Central memory CD8-positive, alpha-beta T cell (primary cell): ENCODE measurements at regions not wholly inside any gene's neighbourhood (a gene's known extent, or its start where the extent isn't known, plus 50 kb on each side); places are given as distances from the start of the nearest gene placed in this dataset.

Source experiments
- ATAC-seq: fragments of 150-1000 bp; cut with Tn5 transposase; replicated peaks from 2 replicates; pipeline ENCODE4 v1.10.0; 2022; ENCODE audit warnings: mild to moderate bottlenecking, moderate FRiP score, moderate number of reproducible peaks; ENCODE audit not compliant: poor library complexity, severe bottlenecking; ENCODE audit errors: extremely low read depth
- DNase-seq, 2 donors: peaks; one replicate each; pipeline ENCODE4 v3.0.0; 2021; ENCODE audit warnings: low spot score in 2 of 2
- H3K27ac Mint-ChIP-seq: one replicate; pipeline ENCODE4 v1.8.0; 2022; ENCODE audit warnings: low read depth, mild to moderate bottlenecking, moderate library complexity, mixed read lengths
- H3K27me3 Mint-ChIP-seq: one replicate; pipeline ENCODE4 v1.8.0; 2022; ENCODE audit warnings: mixed read lengths
- H3K36me3 Mint-ChIP-seq: one replicate; pipeline ENCODE4 v1.8.0; 2022; ENCODE audit warnings: mild to moderate bottlenecking, moderate library complexity, mixed read lengths; ENCODE audit not compliant: insufficient read depth
- H3K4me1 Mint-ChIP-seq: one replicate; pipeline ENCODE4 v1.8.0; 2022; ENCODE audit warnings: mixed read lengths
- H3K4me3 Mint-ChIP-seq: one replicate; pipeline ENCODE4 v1.8.0; 2022; ENCODE audit warnings: mild to moderate bottlenecking, moderate library complexity, mixed read lengths
- H3K9me3 Mint-ChIP-seq: one replicate; pipeline ENCODE4 v1.8.0; 2022; ENCODE audit warnings: mixed read lengths

DNA sequence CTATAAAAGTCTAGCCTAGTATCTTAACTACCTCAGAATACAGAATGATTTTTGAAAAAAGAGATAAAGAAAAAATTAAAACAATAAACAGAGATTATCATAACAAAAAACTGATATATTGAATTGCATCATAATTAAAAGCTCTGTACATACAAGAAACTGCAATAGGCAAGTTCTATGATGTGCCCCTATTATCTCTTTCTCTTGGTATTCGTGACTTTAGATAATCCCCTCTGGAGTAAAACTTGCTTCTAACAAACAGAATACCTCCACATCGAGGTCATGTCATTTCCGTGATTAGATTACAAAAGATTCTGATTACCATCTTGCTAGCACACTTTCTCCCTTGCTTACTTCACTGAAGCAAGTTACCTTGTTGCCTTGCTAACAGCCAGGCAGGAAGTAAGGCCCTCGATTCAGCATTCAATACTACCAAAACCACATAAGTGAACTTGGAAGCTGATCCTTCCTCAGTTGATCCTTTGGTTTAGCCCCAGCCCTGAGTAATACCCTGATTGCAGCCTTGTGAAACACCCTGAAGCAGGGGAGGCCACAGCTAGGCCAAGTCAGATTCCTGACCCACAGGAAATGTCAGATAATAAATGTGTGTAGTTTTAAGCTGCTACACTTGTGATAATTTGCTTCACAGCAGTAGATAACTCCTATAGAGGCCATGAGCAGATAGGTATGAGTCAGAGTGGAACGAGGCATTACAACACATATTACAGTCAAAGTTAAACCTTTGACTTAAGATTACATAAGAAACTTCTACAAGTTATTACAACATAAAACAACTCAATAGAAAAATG lies 53.7 kb upstream of the TMX4 start:
- H3K4me3 Mint-ChIP-seq, result no peak overlapping the region
- H3K27ac Mint-ChIP-seq, result peak overlapping the region; percentile 5
- H3K9me3 Mint-ChIP-seq, result no peaks in the 10 kb centered on the region
- peaks cover 3% of the 10 kb centered on the region for H3K36me3 Mint-ChIP-seq
- ATAC-seq (peak; percentile 60), DNase-seq (no peak)
- H3K27me3 Mint-ChIP-seq, result no peaks in the 10 kb centered on the region
- H3K4me1 Mint-ChIP-seq, result peaks cover 7% of the 10 kb centered on the region

DNA sequence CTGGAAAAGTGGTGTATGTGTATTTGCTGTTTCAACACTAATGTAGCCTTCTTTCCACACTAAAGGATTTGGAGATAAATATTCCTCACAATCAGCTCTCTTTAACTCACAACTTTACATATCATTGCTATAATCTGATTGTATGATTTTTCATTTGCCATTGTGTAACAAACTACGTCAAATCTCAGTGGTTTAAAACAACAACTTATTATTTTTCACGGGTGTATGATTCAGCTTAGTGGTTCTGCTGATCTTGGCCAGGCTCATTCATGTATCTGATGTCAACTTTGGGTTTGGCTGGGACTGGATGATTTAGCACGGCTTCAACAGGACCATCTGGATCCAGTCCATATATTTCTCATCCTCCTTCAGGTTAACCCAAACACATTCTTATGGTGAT lies 55.4 kb upstream of the TMX4 start:
- peaks cover 7% of the 10 kb centered on the region for H3K4me1 Mint-ChIP-seq
- no peak overlapping the region for H3K27ac Mint-ChIP-seq
- H3K27me3 Mint-ChIP-seq, result no peaks in the 10 kb centered on the region
- DNase-seq (no peak), ATAC-seq (no peak)
- no peak overlapping the region for H3K4me3 Mint-ChIP-seq
- no peaks in the 10 kb centered on the region for H3K9me3 Mint-ChIP-seq
- peaks cover 3% of the 10 kb centered on the region for H3K36me3 Mint-ChIP-seq

DNA sequence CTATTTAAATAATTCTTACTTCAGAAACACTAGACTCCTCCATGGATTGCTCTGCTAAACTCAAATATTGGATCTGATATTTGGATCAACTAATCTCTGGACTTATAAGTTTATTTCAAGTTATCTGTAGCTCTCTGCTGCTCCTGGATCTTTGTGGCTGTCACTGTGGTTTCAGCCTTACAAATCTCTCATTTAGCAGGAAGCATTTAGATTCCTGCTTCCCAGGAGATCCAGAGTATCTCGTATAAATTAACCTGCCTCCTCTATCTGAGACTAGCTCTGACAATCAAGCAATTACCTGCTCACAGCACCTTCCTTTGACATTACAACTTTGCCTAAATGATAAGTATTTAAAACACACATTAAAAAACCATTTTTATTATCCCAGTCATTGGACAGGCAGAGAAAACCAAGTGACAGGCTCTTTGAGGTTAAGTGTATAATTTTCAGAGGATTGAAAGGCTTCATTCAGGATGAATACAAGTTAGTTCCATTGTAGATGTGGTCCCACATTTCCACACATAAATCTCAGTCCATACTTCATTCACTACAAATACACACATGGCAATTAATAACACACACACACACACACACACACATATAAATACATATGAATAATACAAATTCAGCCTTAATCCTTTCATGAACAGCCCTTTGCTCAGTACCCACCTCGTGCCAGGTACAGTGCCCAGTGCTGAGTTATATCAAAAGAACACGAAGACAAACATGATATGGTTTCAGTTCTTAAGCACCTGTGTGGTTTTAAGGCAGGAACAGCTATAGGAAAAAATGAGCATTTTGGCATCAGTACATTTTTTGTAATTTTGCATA lies 55.5 kb upstream of the PLCB1 start:
- H3K9me3 Mint-ChIP-seq, result no peaks in the 10 kb centered on the region
- peaks cover 7% of the 10 kb centered on the region for H3K4me1 Mint-ChIP-seq
- H3K27me3 Mint-ChIP-seq, result no peaks in the 10 kb centered on the region
- no peak for ATAC-seq
- peaks cover 3% of the 10 kb centered on the region for H3K36me3 Mint-ChIP-seq
- no peak overlapping the region for H3K4me3 Mint-ChIP-seq
- H3K27ac Mint-ChIP-seq, result no peak overlapping the region
- no peak for DNase-seq

DNA sequence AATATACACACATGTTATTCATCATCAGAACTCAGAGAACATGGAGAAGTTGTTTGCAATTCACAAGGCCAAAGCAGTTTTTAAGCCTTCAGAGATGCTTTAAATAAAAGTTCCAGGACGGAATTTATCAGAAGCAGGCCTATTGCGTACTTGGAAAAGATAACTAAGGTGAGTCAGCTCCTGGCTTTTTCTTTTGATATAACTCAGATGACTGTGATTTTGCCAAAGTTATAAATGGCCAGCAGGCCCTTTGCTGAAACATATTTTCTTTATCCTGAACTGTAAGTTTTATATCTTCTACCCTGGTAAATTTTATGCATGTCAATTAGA lies 55.0 kb upstream of the PLCB1 start:
- Mint-ChIP-seq H3K9me3 (no peaks in the 10 kb centered on the region), H3K27ac (no peak overlapping the region), H3K4me1 (peaks cover 7% of the 10 kb centered on the region), H3K4me3 (no peak overlapping the region), H3K27me3 (no peaks in the 10 kb centered on the region), H3K36me3 (peaks cover 3% of the 10 kb centered on the region)
- ATAC-seq (no peak), DNase-seq (no peak)

DNA sequence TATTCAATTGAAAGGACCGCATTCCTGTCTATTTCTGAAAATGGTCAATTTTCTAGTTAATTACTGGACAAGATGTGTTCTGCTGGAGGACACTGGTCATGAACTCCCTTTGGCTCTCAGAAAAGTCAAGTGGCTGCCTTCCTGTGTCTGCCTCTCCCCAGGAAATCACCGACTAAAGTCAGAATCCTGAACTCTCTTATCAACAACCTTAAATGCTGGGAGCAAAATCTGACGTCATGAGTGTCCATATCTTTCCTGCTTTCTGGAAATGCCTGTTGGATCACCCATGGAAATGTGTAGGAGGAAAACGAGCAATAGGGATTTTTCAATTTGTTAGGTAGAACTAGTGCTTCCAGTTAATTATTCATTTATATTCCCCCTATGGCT lies 53.5 kb upstream of the PLCB1 start:
- H3K36me3 Mint-ChIP-seq, result peaks cover 3% of the 10 kb centered on the region
- H3K27me3 Mint-ChIP-seq, result no peaks in the 10 kb centered on the region
- no peaks in the 10 kb centered on the region for H3K9me3 Mint-ChIP-seq
- H3K4me3 Mint-ChIP-seq, result no peak overlapping the region
- DNase-seq (no peak), ATAC-seq (no peak)
- no peak overlapping the region for H3K27ac Mint-ChIP-seq
- peaks cover 2% of the 10 kb centered on the region for H3K4me1 Mint-ChIP-seq

DNA sequence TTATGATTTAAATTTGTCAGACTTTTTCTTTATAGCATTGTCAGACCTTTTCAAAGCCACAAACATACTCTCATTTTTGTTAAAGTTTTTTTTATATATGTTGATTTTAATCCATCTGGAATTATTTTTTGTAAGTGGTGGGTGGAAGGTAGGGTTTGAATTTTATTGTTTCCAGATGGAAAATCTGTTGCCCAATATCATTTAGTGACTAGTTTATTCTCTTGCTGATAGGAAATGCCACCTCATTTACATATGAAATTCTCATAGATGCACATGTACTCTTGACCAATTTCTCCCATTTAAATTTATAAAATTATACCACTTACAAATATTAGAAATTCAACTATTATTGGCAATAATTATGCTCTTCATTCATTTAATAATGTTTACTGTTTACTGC lies 52.1 kb upstream of the PLCB1 start:
- no peak for DNase-seq

DNA sequence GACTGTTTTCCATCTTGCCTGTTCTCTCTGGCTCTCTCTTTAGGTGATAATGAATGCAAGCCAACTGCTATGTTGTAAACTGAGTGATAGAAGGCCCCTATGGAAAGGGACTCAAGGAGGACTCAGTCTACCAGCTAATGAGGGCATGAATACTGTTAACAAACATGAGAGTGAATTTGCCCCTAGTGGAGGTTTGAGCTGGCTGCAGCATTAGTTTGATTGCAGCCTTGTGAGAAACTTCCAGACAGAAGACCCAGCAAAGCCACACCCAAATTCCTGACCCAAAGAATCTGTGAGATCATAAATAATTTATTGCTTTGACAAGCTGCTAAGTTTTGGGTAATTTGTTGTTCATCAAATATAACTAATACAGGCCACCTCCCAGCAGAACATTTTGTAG lies 50.0 kb upstream of the PLCB1 start:
- no peaks in the 10 kb centered on the region for H3K9me3 Mint-ChIP-seq
- ATAC-seq, result no peak
- no peak overlapping the region for H3K4me3 Mint-ChIP-seq

More for the DNA sequence above, 52.1 kb upstream of the PLCB1 start:
- no peak overlapping the region for H3K27ac Mint-ChIP-seq
- no peaks in the 10 kb centered on the region for H3K27me3 Mint-ChIP-seq
- no peaks in the 10 kb centered on the region for H3K9me3 Mint-ChIP-seq
- no peak overlapping the region for H3K4me3 Mint-ChIP-seq
- H3K36me3 Mint-ChIP-seq, result peaks cover 3% of the 10 kb centered on the region
- no peaks in the 10 kb centered on the region for H3K4me1 Mint-ChIP-seq
- ATAC-seq, result no peak

More for the DNA sequence above, 50.0 kb upstream of the PLCB1 start:
- Mint-ChIP-seq H3K4me1 (no peaks in the 10 kb centered on the region), H3K27ac (no peak overlapping the region), H3K36me3 (peaks cover 3% of the 10 kb centered on the region), H3K27me3 (no peaks in the 10 kb centered on the region)
- no peak for DNase-seq
